ENCODE measurements at regions not wholly inside any gene's neighbourhood (a gene's known extent, or its start where the extent isn't known, plus 50 kb on each side); places are given as distances from the start of the nearest gene placed in this dataset.

- TF ChIP-seq CTCF (IDR thresholded peaks at IDR 0.05): no peak
- TF ChIP-seq POLR2A (IDR thresholded peaks at IDR 0.05): no peak
Observed at GRCh38 chr3:13210221-13210975, 137.2 kb upstream of the IQSEC1 start.

Measured in uterus (tissue), 2 donors.